HepG2 (cell line): ENCODE measurements at regions not wholly inside any gene's neighbourhood (a gene's known extent, or its start where the extent isn't known, plus 50 kb on each side); places are given as distances from the start of the nearest gene placed in this dataset.

Experiments used
- ATAC-seq: fragments of 200-7000 bp; cut with Tn5 transposase; 3 replicates; pipeline ENCODE4 v1.9.1; 2020; ENCODE audit warnings: mild to moderate bottlenecking, moderate library complexity
- BruUV-seq: library from RNA; stranded (reverse); fragments of 400-500 nt; replicated peaks from 2 replicates; lab custom pipeline; 2021; lab: Mats Ljungman, UMichigan
- CTCF ChIA-PET: fragments of 300-600 bp; formaldehyde crosslinking; extraction: SDS; loops from one replicate; lab custom pipeline; 2021; ENCODE audit warnings: low total read pairs, inconsistent platforms, low intra/inter-chr PET ratio; lab: Yijun Ruan, JAX
- POLR2A ChIA-PET: fragments of 350-600 bp; sonication (Branson Sonifier 250); formaldehyde crosslinking; loops from one replicate; lab custom pipeline; 2020; ENCODE audit warnings: antibody characterized with exemption, inconsistent platforms; lab: Yijun Ruan, JAX
- DNase-seq: peaks from one replicate; pipeline ENCODE4 v3.0.0-alpha.2; 2015; ENCODE audit warnings: low spot score
- FAIRE-seq: peaks from 3 replicates; lab custom pipeline; 2011; peaks lifted over from hg19 to GRCh38; lab: Jason Lieb, UNC
- H2AFZ ChIP-seq: one replicate; pipeline ENCODE4 v1.6.1; 2011; ENCODE audit warnings: low read length, inconsistent platforms
- H3K27ac ChIP-seq: fragments of 300-600 bp; 3 replicates; pipeline ENCODE4 v1.8.0; 2011; ENCODE audit warnings: mixed run types, mild to moderate bottlenecking, mixed read lengths, low read length, inconsistent platforms; ENCODE audit not compliant: insufficient read depth; ENCODE audit errors: extremely low read length
- H3K27me3 ChIP-seq, 2 experiments: fragments of 200-600 bp in 1 of 2; 2 replicates in 1 of 2; 3 replicates in 1 of 2; pipeline versions ENCODE4 v1.6.0 to v1.8.0; 2011; ENCODE audit warnings: low read length in 2 of 2, mild to moderate bottlenecking in 2 of 2, moderate library complexity in 2 of 2, inconsistent platforms in 1 of 2; ENCODE audit not compliant: insufficient read depth in 2 of 2, control insufficient read depth in 1 of 2
- H3K36me3 ChIP-seq, 2 experiments: fragments of 200-600 bp in 1 of 2; replicated peaks in 1 of 2; 2 replicates in 1 of 2; 3 replicates in 1 of 2; pipeline versions ENCODE4 v1.5.1 to v1.8.0; 2011; ENCODE audit warnings: low read length in 2 of 2, inconsistent platforms in 1 of 2; ENCODE audit not compliant: insufficient read depth in 2 of 2, control insufficient read depth in 1 of 2
- H3K4me1 ChIP-seq: 2 replicates; pipeline ENCODE4 v1.5.1; 2012; ENCODE audit warnings: low read length, inconsistent platforms; ENCODE audit not compliant: insufficient read depth
- H3K4me2 ChIP-seq: 2 replicates; pipeline ENCODE4 v1.6.0; 2011; ENCODE audit warnings: low read depth, low read length, inconsistent platforms
- H3K4me3 ChIP-seq, 3 experiments: fragments of 200-600 bp in 1 of 3; sonication (generic), shearing (Covaris generic) in 1 of 3; replicated peaks in 1 of 3; 2 replicates each; pipeline ENCODE4 v1.5.1; 2011 to 2016; ENCODE audit warnings: low read length in 3 of 3, inconsistent platforms in 2 of 3, low read depth in 2 of 3, mild to moderate bottlenecking in 2 of 3, control low read depth in 1 of 3, mixed read lengths in 1 of 3; ENCODE audit not compliant: insufficient read depth in 1 of 3
- H3K79me2 ChIP-seq: one replicate; pipeline ENCODE4 v1.6.1; 2011; ENCODE audit warnings: low read length, inconsistent platforms; ENCODE audit not compliant: insufficient read depth
- H3K9ac ChIP-seq: 2 replicates; pipeline ENCODE4 v1.6.0; 2011; ENCODE audit warnings: mild to moderate bottlenecking, low read depth, low read length, inconsistent platforms; ENCODE audit not compliant: insufficient read depth
- H3K9me3 ChIP-seq: 2 replicates; pipeline ENCODE4 v1.5.1; 2012; ENCODE audit warnings: mild to moderate bottlenecking, low read length
- H4K20me1 ChIP-seq: 2 replicates; pipeline ENCODE4 v1.6.0; 2011; ENCODE audit warnings: inconsistent platforms, mild to moderate bottlenecking, low read length, moderate library complexity; ENCODE audit not compliant: insufficient read depth
- FIP1L1 ChIP-seq: fragments of 200-400 bp; formaldehyde crosslinking; IDR thresholded peaks from 2 replicates; pipeline ENCODE4 v1.6.1; 2018; ENCODE audit warnings: low read depth, mild to moderate bottlenecking, low read length, moderate library complexity, borderline replicate concordance; ENCODE audit not compliant: insufficient read depth
- SP140L ChIP-seq: sonication (generic); formaldehyde crosslinking; IDR thresholded peaks from 2 replicates; pipeline ENCODE4 v1.4.0; 2020; ENCODE audit warnings: missing genetic modification reagents, borderline replicate concordance
- ZSCAN9 ChIP-seq: IDR thresholded peaks from 2 replicates; pipeline ENCODE4 v1.6.1; 2016; ENCODE audit warnings: borderline replicate concordance
- WGBS: methylation state at CpG from one replicate; pipeline ENCODE4 v1.1.6; 2017; ENCODE audit warnings: low lambda C conversion rate; 5-methylcytosine and 5-hydroxymethylcytosine counted together
- in situ Hi-C: cut with HindIII; loops from 2 replicates; pipeline ENCODE4 v1.10.0; 2017; ENCODE audit warnings: low pct_unique_long_range_greater_than_20kb; ENCODE audit not compliant: extremely low pct_ligation_motif_present
- intact Hi-C: fragments of 100-400 bp; cut with micrococcal nuclease; formaldehyde crosslinking; loops from one replicate; pipeline ENCODE4 v1.10.0; 2022; ENCODE audit not compliant: unreplicated experiment
- TF ChIP-seq, protein P1 (sequence below): sonication (generic); formaldehyde crosslinking; IDR thresholded peaks from 2 replicates; pipeline ENCODE4 v1.4.0; 2020; ENCODE audit warnings: mild to moderate bottlenecking, missing genetic modification reagents
- TF ChIP-seq, protein P2 (sequence below): sonication (generic); formaldehyde crosslinking; IDR thresholded peaks from 2 replicates; pipeline ENCODE4 v1.5.1; 2020; ENCODE audit warnings: mild to moderate bottlenecking, moderate library complexity, missing genetic modification reagents

DNA sequence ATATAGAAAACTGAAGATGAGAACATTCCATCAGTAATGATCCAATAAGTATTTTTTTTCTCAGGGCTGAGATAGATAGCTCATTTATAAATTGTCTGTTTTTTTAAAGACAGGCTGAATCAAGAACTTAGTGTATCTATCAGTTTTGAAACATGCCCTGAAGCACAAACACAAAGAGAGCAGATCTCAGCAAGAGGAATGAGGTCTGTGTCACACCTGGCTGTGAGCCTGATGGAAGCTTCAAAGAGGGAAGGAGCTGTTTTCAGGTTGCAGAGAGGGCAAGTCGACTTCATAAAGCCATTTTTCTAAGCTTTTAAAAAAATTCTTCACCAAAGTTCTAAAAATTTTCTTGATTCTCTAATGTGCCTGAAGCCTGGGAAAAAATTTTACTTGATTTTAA is 434.9 kb downstream of the PDGFC start (continued):
- TF ChIP-seq FIP1L1 (no peak), SP140L (no peak), ZSCAN9 (CRISPR knock-in tag) (no peak)
- TF ChIP-seq, protein P1, sequence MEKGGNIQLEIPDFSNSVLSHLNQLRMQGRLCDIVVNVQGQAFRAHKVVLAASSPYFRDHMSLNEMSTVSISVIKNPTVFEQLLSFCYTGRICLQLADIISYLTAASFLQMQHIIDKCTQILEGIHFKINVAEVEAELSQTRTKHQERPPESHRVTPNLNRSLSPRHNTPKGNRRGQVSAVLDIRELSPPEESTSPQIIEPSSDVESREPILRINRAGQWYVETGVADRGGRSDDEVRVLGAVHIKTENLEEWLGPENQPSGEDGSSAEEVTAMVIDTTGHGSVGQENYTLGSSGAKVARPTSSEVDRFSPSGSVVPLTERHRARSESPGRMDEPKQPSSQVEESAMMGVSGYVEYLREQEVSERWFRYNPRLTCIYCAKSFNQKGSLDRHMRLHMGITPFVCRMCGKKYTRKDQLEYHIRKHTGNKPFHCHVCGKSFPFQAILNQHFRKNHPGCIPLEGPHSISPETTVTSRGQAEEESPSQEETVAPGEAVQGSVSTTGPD (CRISPR knock-in tag) = no peak

DNA sequence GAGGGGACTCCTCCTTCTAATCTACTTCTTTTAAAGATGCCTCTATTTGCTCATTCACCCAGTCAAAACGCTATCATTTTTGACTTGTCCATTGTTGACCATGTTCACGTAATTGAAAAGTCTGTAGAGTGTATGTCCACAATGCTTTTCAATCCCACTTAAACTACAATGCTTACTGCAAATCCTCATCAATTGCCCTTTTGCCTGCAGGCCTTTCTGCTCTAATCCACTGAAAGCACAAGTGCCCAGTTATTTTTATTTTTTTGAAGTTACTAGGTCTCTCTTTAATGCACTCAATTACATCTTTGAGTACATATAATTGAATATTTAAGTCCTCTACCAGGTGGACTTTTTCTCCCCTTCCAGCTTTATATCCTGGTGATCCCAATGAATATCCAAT is 437.4 kb downstream of the PDGFC start:
- in situ Hi-C loops = no loop called here
- Histone ChIP-seq H3K4me3 (no peak overlapping the region), H4K20me1 (no peaks in the 10 kb centered on the region), H3K36me3 (no peaks in the 10 kb centered on the region), H3K4me2 (no peak overlapping the region), H3K9ac (no peak overlapping the region), H3K27me3 (no peaks in the 10 kb centered on the region), H3K4me1 (no peaks in the 10 kb centered on the region), H3K9me3 (no peaks in the 10 kb centered on the region), H3K79me2 (no peaks in the 10 kb centered on the region), H3K27ac (no peak overlapping the region), H2AFZ (no peak overlapping the region)
- intact Hi-C loops = no loop called here
- ChIA-PET POLR2A (no interaction called here), CTCF (no interaction called here)
- no TSS peak for BruUV-seq
- TF ChIP-seq, protein P2, sequence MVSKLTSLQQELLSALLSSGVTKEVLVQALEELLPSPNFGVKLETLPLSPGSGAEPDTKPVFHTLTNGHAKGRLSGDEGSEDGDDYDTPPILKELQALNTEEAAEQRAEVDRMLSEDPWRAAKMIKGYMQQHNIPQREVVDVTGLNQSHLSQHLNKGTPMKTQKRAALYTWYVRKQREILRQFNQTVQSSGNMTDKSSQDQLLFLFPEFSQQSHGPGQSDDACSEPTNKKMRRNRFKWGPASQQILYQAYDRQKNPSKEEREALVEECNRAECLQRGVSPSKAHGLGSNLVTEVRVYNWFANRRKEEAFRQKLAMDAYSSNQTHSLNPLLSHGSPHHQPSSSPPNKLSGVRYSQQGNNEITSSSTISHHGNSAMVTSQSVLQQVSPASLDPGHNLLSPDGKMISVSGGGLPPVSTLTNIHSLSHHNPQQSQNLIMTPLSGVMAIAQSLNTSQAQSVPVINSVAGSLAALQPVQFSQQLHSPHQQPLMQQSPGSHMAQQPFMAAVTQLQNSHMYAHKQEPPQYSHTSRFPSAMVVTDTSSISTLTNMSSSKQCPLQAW (CRISPR knock-in tag) = no peak
- no peak for ATAC-seq
- no peak for FAIRE-seq
- no peak for DNase-seq
- 0% methylated on average over 2 of the region's 2 CpGs for WGBS
